B cell (primary cell): ENCODE measurements at regions not wholly inside any gene's neighbourhood (a gene's known extent, or its start where the extent isn't known, plus 50 kb on each side); places are given as distances from the start of the nearest gene placed in this dataset.
"Not testable (repeated sequence)": the region's sequence is repeated elsewhere in the genome, so short reads cannot be mapped to it uniquely, and the experiment has no call there.

Experiments used
- EZH2 ChIP-seq: IDR thresholded peaks from 2 replicates; pipeline ENCODE4 v1.6.1; 2012; ENCODE audit warnings: borderline replicate concordance, low read depth, mild to moderate bottlenecking, moderate library complexity, low read length; ENCODE audit not compliant: insufficient read depth, poor library complexity, severe bottlenecking
- TF ChIP-seq, protein P1 (sequence below): fragments of 200-600 bp; IDR thresholded peaks from one replicate; pipeline ENCODE4 v1.8.0; 2022; ENCODE audit warnings: antibody characterized with exemption, mild to moderate bottlenecking

DNA sequence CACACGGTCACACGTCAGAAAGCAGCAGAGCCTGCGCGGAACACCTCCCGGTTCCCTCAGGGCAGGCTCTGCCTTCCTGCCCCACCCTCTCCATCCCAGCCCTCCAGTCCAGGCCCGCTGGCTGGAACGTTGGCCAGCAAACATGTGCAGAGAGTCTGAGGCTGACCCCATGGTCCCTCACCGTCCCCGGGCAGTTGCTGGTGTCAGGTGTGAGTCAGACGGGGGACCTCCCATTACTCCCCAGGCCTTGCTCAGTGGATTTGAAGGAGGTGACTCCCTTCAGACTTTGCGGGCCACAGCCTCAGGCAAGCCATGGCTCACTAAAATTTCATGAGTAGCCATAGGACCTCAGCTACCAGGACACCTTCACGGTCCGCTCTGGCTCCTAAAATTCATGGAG is 74.7 kb downstream of the ATP6V0E2 start:
- TF ChIP-seq EZH2: not testable (repeated sequence)
- TF ChIP-seq, protein P1, sequence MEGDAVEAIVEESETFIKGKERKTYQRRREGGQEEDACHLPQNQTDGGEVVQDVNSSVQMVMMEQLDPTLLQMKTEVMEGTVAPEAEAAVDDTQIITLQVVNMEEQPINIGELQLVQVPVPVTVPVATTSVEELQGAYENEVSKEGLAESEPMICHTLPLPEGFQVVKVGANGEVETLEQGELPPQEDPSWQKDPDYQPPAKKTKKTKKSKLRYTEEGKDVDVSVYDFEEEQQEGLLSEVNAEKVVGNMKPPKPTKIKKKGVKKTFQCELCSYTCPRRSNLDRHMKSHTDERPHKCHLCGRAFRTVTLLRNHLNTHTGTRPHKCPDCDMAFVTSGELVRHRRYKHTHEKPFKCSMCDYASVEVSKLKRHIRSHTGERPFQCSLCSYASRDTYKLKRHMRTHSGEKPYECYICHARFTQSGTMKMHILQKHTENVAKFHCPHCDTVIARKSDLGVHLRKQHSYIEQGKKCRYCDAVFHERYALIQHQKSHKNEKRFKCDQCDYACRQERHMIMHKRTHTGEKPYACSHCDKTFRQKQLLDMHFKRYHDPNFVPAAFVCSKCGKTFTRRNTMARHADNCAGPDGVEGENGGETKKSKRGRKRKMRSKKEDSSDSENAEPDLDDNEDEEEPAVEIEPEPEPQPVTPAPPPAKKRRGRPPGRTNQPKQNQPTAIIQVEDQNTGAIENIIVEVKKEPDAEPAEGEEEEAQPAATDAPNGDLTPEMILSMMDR: not testable (repeated sequence)
